ENCODE measurements at regions not wholly inside any gene's neighbourhood (a gene's known extent, or its start where the extent isn't known, plus 50 kb on each side); places are given as distances from the start of the nearest gene placed in this dataset.

- Histone ChIP-seq H3K4me1 (ENCODE audit: control insufficient read depth in 1 of 2, insufficient read depth in 2 of 2, low read length in 2 of 2) (no peaks in the 10 kb centered on the region), H3K27ac (ENCODE audit: low read depth, low read length) (no peak overlapping the region), H3K27me3 (ENCODE audit: control insufficient read depth in 1 of 2, insufficient read depth in 2 of 2, low read length in 2 of 2) (no peaks in the 10 kb centered on the region), H3K9me3 (ENCODE audit: control insufficient read depth in 1 of 2, low read length in 2 of 2) (no peaks in the 10 kb centered on the region), H3K36me3 (ENCODE audit: control insufficient read depth in 1 of 2, insufficient read depth in 2 of 2, low read length in 2 of 2) (no peaks in the 10 kb centered on the region), H3K4me3 (ENCODE audit: low read depth in 1 of 2, low read length in 2 of 2) (no peak overlapping the region), H3K9ac (ENCODE audit: low read depth in 1 of 2, low read length in 2 of 2) (no peak overlapping the region)
These were observed 194.1 kb downstream of the IGLL1 start for GRCh38 chr22:23385678-23386631.

- no peaks in the 10 kb centered on the region for H3K36me3 ChIP-seq (ENCODE audit: control insufficient read depth in 1 of 2, insufficient read depth in 2 of 2, low read length in 2 of 2)
These were observed 195.0 kb downstream of the IGLL1 start for GRCh38 chr22:23384923-23385677.

GRCh38 chr22:23384431-23384830 is 195.7 kb downstream of the IGLL1 start:
- Histone ChIP-seq H3K9me3 (ENCODE audit: control insufficient read depth in 1 of 2, low read length in 2 of 2) (no peaks in the 10 kb centered on the region), H3K27ac (ENCODE audit: low read depth, low read length) (no peak overlapping the region), H3K4me3 (ENCODE audit: low read depth in 1 of 2, low read length in 2 of 2) (no peak overlapping the region), H3K36me3 (ENCODE audit: control insufficient read depth in 1 of 2, insufficient read depth in 2 of 2, low read length in 2 of 2) (no peaks in the 10 kb centered on the region), H3K9ac (ENCODE audit: low read depth in 1 of 2, low read length in 2 of 2) (no peak overlapping the region), H3K4me1 (ENCODE audit: control insufficient read depth in 1 of 2, insufficient read depth in 2 of 2, low read length in 2 of 2) (no peaks in the 10 kb centered on the region), H3K27me3 (ENCODE audit: control insufficient read depth in 1 of 2, insufficient read depth in 2 of 2, low read length in 2 of 2) (no peaks in the 10 kb centered on the region)

More at GRCh38 chr22:23384923-23385677, 195.0 kb downstream of the IGLL1 start:
- Histone ChIP-seq H3K4me1 (ENCODE audit: control insufficient read depth in 1 of 2, insufficient read depth in 2 of 2, low read length in 2 of 2) (no peaks in the 10 kb centered on the region), H3K9ac (ENCODE audit: low read depth in 1 of 2, low read length in 2 of 2) (no peak overlapping the region), H3K27ac (ENCODE audit: low read depth, low read length) (no peak overlapping the region), H3K4me3 (ENCODE audit: low read depth in 1 of 2, low read length in 2 of 2) (no peak overlapping the region), H3K27me3 (ENCODE audit: control insufficient read depth in 1 of 2, insufficient read depth in 2 of 2, low read length in 2 of 2) (no peaks in the 10 kb centered on the region), H3K9me3 (ENCODE audit: control insufficient read depth in 1 of 2, low read length in 2 of 2) (no peaks in the 10 kb centered on the region)

- H3K9me3 ChIP-seq (ENCODE audit: control insufficient read depth in 1 of 2, low read length in 2 of 2), result no peaks in the 10 kb centered on the region
- no peaks in the 10 kb centered on the region for H3K27me3 ChIP-seq (ENCODE audit: control insufficient read depth in 1 of 2, insufficient read depth in 2 of 2, low read length in 2 of 2)
- no peak overlapping the region for H3K4me3 ChIP-seq (ENCODE audit: low read depth in 1 of 2, low read length in 2 of 2)
- no peaks in the 10 kb centered on the region for H3K36me3 ChIP-seq (ENCODE audit: control insufficient read depth in 1 of 2, insufficient read depth in 2 of 2, low read length in 2 of 2)
- no peak overlapping the region for H3K27ac ChIP-seq (ENCODE audit: low read depth, low read length)
- H3K4me1 ChIP-seq (ENCODE audit: control insufficient read depth in 1 of 2, insufficient read depth in 2 of 2, low read length in 2 of 2), result no peaks in the 10 kb centered on the region
- no peak overlapping the region for H3K9ac ChIP-seq (ENCODE audit: low read depth in 1 of 2, low read length in 2 of 2)
These were observed 196.4 kb downstream of the IGLL1 start for GRCh38 chr22:23383491-23384361.

GRCh38 chr22:23382428-23383218 is 197.5 kb downstream of the IGLL1 start:
- H3K9ac ChIP-seq (ENCODE audit: low read depth in 1 of 2, low read length in 2 of 2), result no peak overlapping the region
- H3K4me1 ChIP-seq (ENCODE audit: control insufficient read depth in 1 of 2, insufficient read depth in 2 of 2, low read length in 2 of 2), result no peaks in the 10 kb centered on the region
- no peak overlapping the region for H3K27ac ChIP-seq (ENCODE audit: low read depth, low read length)

GRCh38 chr22:23381661-23382427 is 198.2 kb downstream of the IGLL1 start:
- no peaks in the 10 kb centered on the region for H3K9me3 ChIP-seq (ENCODE audit: control insufficient read depth in 1 of 2, low read length in 2 of 2)
- no peak overlapping the region for H3K27ac ChIP-seq (ENCODE audit: low read depth, low read length)
- no peaks in the 10 kb centered on the region for H3K4me1 ChIP-seq (ENCODE audit: control insufficient read depth in 1 of 2, insufficient read depth in 2 of 2, low read length in 2 of 2)
- no peak overlapping the region for H3K9ac ChIP-seq (ENCODE audit: low read depth in 1 of 2, low read length in 2 of 2)
- H3K27me3 ChIP-seq (ENCODE audit: control insufficient read depth in 1 of 2, insufficient read depth in 2 of 2, low read length in 2 of 2), result no peaks in the 10 kb centered on the region
- no peaks in the 10 kb centered on the region for H3K36me3 ChIP-seq (ENCODE audit: control insufficient read depth in 1 of 2, insufficient read depth in 2 of 2, low read length in 2 of 2)
- no peak overlapping the region for H3K4me3 ChIP-seq (ENCODE audit: low read depth in 1 of 2, low read length in 2 of 2)

More at GRCh38 chr22:23382428-23383218, 197.5 kb downstream of the IGLL1 start:
- H3K4me3 ChIP-seq (ENCODE audit: low read depth in 1 of 2, low read length in 2 of 2), result no peak overlapping the region
- no peaks in the 10 kb centered on the region for H3K9me3 ChIP-seq (ENCODE audit: control insufficient read depth in 1 of 2, low read length in 2 of 2)
- no peaks in the 10 kb centered on the region for H3K27me3 ChIP-seq (ENCODE audit: control insufficient read depth in 1 of 2, insufficient read depth in 2 of 2, low read length in 2 of 2)
- H3K36me3 ChIP-seq (ENCODE audit: control insufficient read depth in 1 of 2, insufficient read depth in 2 of 2, low read length in 2 of 2), result no peaks in the 10 kb centered on the region

- Histone ChIP-seq H3K4me3 (ENCODE audit: low read depth in 1 of 2, low read length in 2 of 2) (no peak overlapping the region), H3K27ac (ENCODE audit: low read depth, low read length) (no peak overlapping the region), H3K4me1 (ENCODE audit: control insufficient read depth in 1 of 2, insufficient read depth in 2 of 2, low read length in 2 of 2) (no peaks in the 10 kb centered on the region), H3K9ac (ENCODE audit: low read depth in 1 of 2, low read length in 2 of 2) (no peak overlapping the region), H3K27me3 (ENCODE audit: control insufficient read depth in 1 of 2, insufficient read depth in 2 of 2, low read length in 2 of 2) (no peaks in the 10 kb centered on the region), H3K9me3 (ENCODE audit: control insufficient read depth in 1 of 2, low read length in 2 of 2) (no peaks in the 10 kb centered on the region), H3K36me3 (ENCODE audit: control insufficient read depth in 1 of 2, insufficient read depth in 2 of 2, low read length in 2 of 2) (no peaks in the 10 kb centered on the region)
These were observed 199.2 kb downstream of the IGLL1 start for GRCh38 chr22:23380911-23381310.

GRCh38 chr22:23380230-23380573 is 199.9 kb downstream of the IGLL1 start:
- Histone ChIP-seq H3K27me3 (ENCODE audit: control insufficient read depth in 1 of 2, insufficient read depth in 2 of 2, low read length in 2 of 2) (no peaks in the 10 kb centered on the region), H3K27ac (ENCODE audit: low read depth, low read length) (no peak overlapping the region)

More at GRCh38 chr22:23380230-23380573, 199.9 kb downstream of the IGLL1 start:
- no peaks in the 10 kb centered on the region for H3K36me3 ChIP-seq (ENCODE audit: control insufficient read depth in 1 of 2, insufficient read depth in 2 of 2, low read length in 2 of 2)
- H3K9ac ChIP-seq (ENCODE audit: low read depth in 1 of 2, low read length in 2 of 2), result no peak overlapping the region
- no peaks in the 10 kb centered on the region for H3K9me3 ChIP-seq (ENCODE audit: control insufficient read depth in 1 of 2, low read length in 2 of 2)
- no peak overlapping the region for H3K4me3 ChIP-seq (ENCODE audit: low read depth in 1 of 2, low read length in 2 of 2)
- H3K4me1 ChIP-seq (ENCODE audit: control insufficient read depth in 1 of 2, insufficient read depth in 2 of 2, low read length in 2 of 2), result no peaks in the 10 kb centered on the region
